Stimulated activated CD4-positive, alpha-beta T cell treated with anti-CD3 and anti-CD28 coated beads, TNF-alpha, amount 100 ng/mL, for 4 hours (primary cell): ENCODE measurements at regions not wholly inside any gene's neighbourhood (a gene's known extent, or its start where the extent isn't known, plus 50 kb on each side); places are given as distances from the start of the nearest gene placed in this dataset.
"Not testable (repeated sequence)": the region's sequence is repeated elsewhere in the genome, so short reads cannot be mapped to it uniquely, and the experiment has no call there.

Experiments used
- DNase-seq, 3 experiments: peaks; one replicate each; pipeline ENCODE4 v3.0.0-alpha.2; 2020; ENCODE audit warnings: low read depth in 3 of 3

DNA sequence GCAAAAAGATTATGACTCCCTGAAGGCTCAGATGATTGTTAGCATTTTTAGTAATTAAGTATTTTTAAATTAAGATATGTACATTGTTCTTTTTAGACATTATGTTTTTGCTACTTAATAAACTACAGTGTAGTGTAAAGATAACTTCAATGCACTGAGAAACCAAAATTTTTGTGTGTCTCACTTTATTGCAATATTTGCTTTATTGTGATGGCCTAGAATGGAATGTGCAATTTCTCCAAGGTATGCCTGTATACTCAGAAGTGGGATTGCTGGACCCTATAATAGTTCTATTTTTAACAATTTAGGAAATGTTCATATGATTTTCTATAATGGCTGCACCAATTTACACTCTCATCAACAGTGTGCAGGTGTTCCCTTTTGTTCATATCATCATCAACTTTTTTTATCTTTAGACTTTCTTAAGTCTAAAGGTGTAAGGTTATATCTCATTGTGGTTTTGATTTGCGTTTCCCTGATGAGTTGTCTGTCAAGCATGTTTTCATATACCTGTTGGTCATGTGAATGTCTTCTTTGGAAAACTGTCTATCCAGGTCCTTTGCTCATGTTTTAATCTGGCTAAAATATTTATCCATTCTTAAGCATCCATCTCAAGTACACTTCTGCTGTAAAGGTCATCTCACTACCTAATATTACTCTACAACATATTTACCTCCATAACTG, 1323.5 kb upstream of the LRRTM3 start:
- no peak for DNase-seq

DNA sequence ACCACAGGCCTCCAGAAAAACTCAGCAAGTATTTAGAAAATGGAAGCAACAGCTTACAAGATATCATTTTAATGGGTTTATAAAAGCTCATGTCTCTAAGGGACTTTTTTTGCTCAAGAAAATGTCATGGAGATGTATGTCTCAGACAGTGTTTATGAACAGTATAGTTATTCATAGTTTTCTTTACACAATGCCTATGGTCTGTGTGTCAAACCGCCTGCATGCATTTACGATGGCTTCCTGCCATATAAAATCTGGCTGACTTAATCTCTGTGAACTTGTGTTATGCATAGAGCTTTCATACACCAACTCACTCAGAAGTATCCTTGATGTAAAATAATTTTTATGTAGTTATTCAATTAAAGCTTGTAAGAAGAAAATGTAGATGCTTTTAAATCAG, 1314.2 kb upstream of the LRRTM3 start:
- no peak for DNase-seq

DNA sequence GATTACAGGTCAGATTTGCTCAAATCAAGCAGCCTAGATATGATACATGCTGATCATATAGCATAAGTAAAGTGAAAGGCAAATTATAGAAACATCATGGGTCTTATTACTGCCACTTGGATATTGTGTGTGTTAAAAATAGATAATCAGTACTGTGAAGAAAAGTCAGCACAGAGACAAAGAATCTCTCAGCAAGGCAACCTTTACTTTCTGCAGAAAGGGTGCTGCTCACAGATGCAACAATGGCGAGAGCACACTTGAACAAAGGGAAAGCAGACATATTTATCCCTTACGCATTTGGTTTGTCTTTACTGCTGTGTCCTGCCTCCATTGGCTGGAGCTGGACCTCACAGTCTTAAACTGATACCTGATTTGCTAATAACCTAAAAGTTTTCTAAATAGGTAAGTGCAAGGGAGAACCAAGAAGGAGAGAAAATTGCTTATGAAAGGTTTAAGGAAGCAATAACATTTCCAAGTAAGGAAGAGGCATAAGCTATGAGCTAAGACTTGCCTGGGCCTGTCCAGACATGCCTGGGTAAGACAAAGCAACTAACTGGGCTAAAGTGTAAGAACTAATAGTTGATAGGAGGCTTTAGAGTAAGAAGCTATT, 1310.8 kb upstream of the LRRTM3 start:
- DNase-seq, result no peak

DNA sequence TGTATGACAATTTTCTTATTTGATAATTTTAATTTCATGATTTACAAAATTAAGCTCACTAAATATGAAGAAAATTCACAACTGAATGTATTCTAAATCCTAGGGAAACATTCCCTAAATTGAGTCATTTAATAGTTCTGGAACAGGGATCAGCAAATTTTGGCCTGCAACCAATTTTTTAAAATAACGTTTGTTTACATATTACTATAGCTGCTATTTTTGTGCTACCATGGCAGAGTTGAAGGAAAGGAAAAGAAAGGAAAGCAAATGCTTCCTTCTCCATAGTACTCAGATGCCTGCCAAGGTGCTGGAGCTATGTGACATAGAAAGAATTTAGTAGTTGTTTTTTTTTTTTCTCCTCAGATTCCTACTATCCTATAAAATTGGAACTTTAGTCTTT, 1307.7 kb upstream of the LRRTM3 start:
- no peak for DNase-seq

DNA sequence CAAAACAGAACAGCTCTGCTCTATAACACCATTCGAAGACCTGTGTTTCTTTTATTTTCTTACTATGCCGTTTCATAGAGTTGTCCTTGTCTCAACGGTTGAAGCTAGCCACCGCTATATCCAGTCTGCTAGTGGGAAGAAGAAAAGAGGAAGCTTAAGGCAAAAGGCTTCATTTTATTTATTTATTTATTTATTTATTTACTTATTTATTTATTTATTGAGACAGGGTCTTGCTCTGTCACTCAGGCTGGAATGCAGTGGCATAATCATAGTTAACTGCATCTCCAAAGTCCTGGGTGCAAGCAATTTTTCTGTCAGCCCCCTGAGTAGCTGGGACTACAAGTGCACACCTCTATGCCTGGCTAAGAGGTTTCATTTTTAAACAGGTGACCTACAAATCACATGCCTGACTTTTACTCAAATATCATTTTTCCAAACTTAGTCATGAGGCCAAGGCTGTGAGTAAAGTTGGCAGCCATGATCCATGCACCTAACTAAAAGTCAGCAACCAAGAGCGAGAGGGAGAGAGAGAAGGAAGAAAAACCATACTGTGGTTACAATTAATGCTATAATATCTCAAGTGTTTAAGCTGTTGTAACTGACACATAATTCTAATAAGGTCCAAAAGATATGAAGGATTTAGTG, 1305.3 kb upstream of the LRRTM3 start:
- DNase-seq, result no peak

DNA sequence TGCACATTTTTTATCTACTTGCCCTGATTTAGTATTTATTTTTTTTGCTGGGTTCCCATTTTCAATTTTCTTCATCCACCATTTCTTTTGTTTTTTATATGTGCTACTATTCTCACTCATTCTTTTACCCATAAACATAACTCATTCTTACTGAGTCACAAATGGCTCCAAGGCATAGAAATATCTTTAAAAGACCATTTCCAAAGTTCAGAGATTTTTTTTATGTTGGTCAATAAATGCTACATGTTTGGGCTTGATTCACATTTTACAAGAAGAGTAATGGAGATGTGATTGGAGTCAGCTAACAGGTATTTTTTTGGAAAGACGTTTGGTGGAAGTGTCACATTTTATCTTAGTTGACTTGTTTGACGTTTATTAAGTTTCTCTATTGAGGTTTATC, 1303.2 kb upstream of the LRRTM3 start:
- DNase-seq, result no peak

DNA sequence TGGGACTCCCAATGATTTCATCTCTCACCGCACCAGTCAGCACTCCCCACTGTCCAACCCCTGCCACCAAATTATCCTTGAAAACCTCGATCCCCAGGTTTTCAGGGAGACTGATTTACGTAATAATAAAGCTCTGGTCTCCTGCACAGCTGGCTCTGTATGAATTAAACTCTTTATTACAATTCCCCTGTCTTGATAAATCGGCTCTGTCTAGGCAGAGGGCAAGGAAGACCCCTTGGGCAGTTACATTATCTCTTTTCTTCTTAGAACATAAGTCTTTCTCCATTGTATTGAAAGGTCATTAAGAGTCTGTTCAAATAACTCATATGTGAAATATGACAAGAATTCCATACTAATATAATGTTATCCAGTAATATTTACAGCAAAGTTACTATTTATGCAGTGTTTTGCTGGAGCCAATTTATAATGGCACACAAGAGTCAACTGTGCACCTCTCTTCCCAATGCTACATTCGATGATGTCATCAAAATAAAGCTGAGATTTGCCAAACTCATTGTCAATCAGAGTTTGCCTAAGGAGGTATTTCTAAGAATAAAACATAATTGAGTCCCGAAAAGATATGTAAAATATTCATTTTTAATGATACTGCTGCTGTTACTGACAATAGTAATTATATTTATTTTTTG, 1297.2 kb upstream of the LRRTM3 start:
- no peak for DNase-seq

DNA sequence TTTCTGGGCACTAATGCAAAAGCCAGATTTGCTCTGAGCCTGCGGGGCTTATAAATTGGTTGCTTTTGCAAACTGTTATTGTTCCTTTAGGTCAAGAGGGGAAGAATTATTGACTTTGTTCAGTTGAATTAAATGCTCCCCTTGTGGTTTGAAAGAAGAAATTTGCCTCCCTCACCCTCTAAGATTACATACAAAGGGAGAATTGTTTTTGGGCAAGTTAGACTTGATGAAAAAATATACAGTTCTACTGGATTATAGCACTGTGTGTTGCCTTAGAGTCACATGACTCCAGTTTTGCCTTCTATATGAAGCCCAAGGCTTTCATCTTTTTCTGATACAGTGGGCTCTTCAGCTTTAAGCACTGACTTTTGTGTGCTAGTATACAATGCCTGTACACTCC, 1265.8 kb upstream of the LRRTM3 start:
- DNase-seq, result no peak

DNA sequence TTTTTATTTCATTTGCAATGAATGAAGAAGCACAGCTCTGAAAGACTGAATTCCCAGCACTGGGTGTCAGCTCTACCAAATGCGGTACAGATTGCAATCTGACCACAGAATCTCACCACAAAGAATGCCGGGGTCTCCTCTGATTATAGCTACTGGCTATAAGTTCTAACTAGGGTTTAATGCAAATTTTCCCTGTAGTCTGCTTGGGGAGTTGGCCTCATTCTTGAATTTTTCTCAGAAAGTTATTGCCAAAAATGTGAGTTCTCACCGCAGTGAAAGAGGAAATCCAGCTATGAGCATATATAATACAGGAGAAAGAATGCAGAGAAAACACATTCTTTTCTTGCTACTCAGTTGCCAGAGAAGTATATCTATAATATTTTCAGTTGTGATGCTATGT, 1255.7 kb upstream of the LRRTM3 start:
- no peak for DNase-seq

DNA sequence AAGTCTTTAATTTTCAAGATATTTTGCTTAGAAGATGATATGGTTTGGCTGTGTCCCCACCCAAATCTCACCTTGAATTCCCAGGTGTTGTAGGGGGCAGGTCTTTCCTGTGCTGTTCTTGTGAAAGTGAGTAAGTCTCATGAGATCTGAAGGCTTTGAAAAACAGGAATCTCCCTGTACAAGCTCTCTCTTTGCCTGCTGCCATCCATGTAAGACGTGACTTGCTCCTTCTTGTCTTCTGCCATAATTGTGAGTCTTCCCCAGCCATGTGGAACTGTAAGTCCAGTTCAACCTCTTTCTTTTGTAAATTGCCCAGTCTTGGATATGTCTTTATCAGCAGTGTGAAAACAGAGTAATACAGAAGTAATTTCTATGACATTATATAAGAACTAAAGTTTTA, 1255.2 kb upstream of the LRRTM3 start:
- not testable (repeated sequence) for DNase-seq

DNA sequence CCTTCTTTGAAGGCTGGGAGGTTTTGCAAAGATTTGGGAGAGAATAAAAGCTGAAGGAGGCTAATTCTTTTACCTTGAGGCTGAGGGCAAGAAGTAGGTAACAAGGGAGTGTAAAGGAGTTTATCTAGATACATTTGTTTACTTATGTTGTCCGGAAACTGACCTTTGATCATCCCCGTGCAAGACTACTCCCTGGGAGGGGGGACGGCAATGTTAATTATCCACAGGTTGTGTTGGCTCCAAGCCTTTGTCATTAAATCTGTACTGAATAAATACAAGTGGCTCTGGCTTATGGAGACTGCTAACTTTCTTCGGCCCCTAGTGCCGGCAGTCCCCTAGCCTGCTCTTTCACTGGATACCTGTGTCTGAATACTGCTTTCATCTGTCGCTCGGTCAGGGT, 1250.6 kb upstream of the LRRTM3 start:
- DNase-seq, result no peak

DNA sequence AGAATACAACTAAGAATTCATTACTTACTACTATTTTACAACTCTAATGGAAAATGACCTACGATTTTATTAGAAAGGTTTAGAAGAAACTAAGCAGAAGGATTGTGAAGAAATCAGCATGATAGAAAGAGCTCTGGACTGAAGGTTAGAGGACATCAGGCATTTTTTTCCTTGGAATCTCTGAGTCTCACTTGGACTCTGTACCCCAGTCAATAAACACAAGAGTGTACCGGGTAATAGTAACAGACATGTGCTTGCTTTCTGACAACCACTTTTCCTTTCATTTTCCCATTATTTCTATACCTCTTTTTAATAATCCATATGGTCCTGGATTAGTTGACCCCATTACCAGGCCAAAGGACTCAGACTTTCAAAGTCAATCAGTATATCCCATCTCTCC, 1240.9 kb upstream of the LRRTM3 start:
- DNase-seq, result no peak

DNA sequence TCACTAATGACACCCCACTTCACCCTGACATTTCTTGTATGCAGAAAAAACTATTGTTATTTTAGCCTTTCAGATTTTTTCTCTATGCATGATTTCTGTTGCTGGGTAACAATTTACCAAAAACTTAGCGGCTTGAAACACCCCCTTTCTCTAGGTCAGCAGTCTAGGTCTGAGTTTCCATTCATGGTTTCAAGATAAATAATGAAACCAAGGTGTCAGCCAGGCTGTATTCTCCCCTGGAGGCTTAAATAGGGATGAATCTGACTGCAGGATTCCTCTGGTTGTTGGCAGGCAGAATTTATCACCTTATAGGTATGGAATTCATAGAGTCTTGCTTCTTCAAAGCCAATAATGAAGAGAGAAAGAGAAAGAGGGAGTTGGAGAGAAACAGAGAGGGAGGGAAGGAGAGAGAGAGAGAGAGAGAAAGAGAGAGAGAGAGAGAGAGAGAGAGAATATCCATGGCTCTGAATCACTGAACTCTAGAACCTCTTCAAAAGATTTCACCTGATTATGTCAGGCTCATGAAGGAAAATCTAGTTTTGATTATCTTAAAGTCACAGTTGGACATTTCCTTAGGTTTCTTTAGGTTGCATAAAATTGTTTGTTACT, 1224.6 kb upstream of the LRRTM3 start:
- DNase-seq, result no peak

DNA sequence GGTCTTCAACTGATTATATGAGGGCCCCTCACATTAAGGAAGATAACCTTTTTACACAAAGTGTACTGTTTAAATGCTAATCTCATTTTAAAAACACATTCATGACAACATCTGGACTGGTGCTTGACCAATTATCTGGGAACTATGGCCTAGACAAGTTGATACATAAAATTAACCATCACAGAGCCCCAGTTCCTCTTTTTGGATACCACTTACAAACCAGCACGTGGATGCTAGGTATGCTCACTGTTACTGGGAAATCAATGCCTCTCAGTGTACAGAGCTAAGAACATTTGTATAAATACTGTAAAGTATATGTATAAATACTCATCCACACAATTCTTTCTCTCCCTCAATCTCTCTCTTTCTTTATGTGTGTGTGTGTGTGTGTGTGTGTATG, 1217.8 kb upstream of the LRRTM3 start:
- no peak for DNase-seq

DNA sequence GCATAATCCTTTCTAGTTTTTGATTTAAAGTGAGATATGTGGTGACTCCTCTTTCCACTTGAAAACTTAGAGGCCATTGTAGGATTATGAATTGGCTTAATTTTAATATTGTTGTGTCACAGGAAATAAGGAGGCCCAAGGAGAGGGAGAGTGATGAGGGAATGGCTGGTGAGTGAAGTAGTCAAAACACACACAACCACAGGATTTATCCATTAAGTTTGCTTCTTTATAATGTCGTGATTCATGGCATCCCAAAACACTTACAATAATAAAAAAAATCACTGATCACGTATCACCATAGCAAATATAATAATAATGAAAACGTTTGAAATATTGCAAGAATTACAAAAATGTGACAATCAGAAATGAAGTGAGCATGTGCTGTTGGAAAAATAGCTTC, 1215.5 kb upstream of the LRRTM3 start:
- no peak for DNase-seq

DNA sequence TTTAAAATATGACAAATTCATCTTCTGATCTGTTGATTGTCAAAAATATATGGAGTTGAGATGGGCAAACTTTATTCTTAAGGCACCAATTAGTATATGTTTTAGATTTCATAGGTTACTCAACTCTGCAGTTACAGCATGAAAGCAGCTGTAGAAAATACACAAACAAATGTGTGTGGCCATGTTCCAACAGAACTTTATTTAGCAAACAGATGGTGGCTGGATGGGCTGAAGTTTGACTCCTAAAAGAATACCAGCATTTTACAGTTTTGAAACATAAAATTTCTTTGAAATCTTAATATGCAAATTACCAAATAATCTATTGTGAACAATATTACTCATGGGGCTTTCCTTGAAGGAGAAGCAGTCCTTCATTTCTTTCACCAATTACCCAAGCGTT, 1206.0 kb upstream of the LRRTM3 start:
- no peak for DNase-seq

DNA sequence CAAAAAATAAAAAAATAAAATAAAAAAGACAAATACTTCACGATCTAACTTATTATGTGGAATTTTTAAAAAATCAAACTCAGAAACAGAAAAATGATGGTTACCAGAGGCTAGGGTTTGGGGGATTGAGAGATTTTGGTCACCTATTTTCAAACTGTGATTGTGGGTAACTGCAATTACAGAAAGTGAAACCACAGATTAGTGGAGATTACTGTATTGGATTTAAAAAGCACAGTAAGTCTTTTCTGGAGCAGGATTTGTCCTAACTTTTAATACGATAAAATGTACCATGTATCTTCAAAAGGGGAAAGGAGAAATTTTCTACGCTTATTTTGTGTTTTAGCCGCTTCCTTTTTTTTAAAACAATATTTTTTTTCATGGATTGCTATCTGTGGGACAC, 1204.9 kb upstream of the LRRTM3 start:
- no peak for DNase-seq

DNA sequence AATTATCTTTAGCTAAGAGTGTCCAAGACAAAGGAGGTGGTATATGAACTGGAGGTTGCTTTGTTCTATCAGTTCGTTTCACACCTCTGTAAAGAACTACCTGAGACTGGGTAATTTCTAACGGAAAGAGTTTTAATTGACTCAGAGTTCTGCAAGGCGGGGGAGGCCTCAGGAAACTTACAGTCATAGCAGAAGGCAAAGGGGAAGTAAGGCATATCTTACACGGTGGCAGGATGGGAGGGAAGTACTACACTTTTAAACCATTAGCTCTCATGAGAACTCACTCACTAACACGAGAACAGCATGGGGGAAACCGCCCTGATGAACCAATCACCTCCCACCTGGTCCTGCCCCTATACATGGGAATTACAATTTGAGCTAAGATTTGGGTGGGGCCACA, 1202.3 kb upstream of the LRRTM3 start:
- DNase-seq, result no peak

DNA sequence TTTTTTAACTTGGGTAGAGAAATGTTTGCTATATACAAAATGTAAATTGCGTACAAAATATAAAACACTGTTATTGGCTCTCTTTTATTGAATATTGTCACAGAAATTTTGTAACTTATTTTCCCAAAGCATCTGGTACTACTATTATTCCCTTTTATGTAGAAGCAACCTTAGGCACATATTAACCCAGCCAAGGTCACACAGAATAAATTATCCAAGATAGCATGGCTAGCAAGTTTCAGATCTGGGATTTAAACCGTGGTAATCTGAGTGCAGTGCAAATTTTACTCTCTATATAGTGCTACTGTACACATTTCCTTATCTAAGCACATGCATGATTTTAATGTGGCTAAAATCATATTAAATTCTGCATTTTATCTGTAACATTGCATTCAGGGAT, 1190.5 kb upstream of the LRRTM3 start:
- DNase-seq, result no peak

DNA sequence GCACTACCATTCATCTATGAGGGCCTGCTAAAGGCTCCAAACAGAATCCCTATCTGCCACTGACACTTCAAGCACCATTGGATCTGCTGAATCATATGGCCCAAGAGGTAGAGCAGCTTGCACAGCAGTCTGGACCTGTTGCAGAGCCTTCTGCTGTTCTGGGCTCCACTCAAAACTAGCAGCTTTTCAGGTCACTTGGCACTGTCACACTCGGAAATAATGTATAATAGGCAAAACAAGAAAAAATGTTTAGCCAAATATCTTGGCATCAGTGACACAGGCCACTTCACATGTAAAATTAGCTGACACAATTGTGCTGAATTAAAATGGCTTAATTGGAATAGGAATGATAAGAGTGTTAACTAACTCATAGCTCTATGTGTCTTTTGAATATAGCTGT, 1182.9 kb upstream of the LRRTM3 start:
- no peak for DNase-seq

DNA sequence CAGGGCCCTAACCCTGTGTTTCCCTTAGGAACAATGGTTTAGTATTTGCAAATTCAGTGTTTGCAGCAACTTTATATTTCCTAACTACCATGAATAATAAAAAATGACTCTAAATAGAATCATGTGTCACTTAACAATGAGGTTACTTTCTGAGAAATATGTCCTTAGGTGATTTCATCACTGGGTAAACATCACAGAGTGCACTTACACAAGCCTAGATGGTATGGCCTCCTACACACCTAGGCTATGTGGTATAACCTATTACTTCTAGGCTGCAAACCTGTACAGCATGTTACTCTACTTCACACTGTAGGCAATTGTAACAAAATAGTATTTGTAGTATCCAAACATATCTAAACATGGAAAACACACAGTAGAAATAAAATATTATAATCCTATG, 1174.6 kb upstream of the LRRTM3 start:
- DNase-seq, result no peak

DNA sequence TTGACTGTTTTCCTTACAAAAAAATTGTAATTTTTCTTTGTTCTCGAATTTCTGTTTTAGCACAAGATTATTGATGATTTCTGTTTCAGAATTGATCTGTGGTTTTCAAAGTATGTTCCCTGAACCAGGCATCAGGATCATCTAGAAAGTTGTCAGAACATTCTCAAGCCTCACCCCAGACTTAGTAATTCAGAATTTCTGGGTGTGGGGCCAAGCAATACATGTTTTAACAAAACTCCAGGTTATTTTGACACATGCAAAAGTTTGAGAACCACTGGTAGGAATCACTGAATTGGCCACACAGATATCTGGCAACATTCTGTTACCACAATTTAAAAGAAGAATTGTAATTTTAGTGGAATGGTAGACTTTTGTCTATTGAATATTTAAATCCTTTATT, 1173.9 kb upstream of the LRRTM3 start:
- DNase-seq, result no peak

DNA sequence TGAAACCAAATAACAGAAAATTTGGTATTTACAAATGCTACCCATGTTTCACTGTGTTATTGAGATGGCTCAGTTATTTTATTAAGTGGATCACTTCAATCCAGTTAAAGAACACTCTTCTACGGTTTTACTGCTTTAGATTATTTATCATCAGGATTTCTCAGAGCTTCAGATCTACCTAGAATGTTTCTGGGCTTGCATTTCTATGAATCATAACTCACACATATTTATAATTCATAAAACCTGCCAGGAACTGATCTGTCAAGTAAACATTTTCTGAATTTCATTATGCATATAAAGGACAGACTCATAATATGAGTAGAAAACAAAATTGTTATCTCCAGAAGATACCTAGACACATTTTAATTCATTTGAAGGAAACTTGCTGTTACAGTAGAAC, 1172.3 kb upstream of the LRRTM3 start:
- no peak for DNase-seq
